Neuronal stem cell (in vitro differentiated cells): ENCODE measurements at regions not wholly inside any gene's neighbourhood (a gene's known extent, or its start where the extent isn't known, plus 50 kb on each side); places are given as distances from the start of the nearest gene placed in this dataset.

ENCODE experiments used
- DNase-seq: peaks from one replicate; pipeline ENCODE4 v3.0.0-alpha.2; 2013; ENCODE audit warnings: low spot score
- H2AFZ ChIP-seq: one replicate; pipeline ENCODE4 v1.6.1; 2013; ENCODE audit warnings: mild to moderate bottlenecking, low read length, inconsistent platforms
- H2AK5ac ChIP-seq: 2 replicates; pipeline ENCODE4 v1.6.1; 2013; ENCODE audit warnings: low read depth, mild to moderate bottlenecking, inconsistent platforms, low read length, moderate library complexity, mixed read lengths
- H2BK120ac ChIP-seq: 2 replicates; pipeline ENCODE4 v1.6.1; 2013; ENCODE audit warnings: low read depth, mild to moderate bottlenecking, inconsistent platforms, low read length, moderate library complexity, mixed read lengths
- H2BK12ac ChIP-seq: one replicate; pipeline ENCODE4 v1.6.1; 2013; ENCODE audit warnings: low read length, inconsistent platforms
- H2BK15ac ChIP-seq: 2 replicates; pipeline ENCODE4 v1.6.1; 2013; ENCODE audit warnings: mild to moderate bottlenecking, low read length, inconsistent platforms, mixed read lengths
- H2BK5ac ChIP-seq: one replicate; pipeline ENCODE4 v1.6.1; 2013; ENCODE audit warnings: inconsistent platforms, mild to moderate bottlenecking, low read length, moderate library complexity
- H3K14ac ChIP-seq: one replicate; pipeline ENCODE4 v1.6.1; 2013; ENCODE audit warnings: low read length, inconsistent platforms
- H3K18ac ChIP-seq: 2 replicates; pipeline ENCODE4 v1.6.1; 2013; ENCODE audit warnings: low read length, inconsistent platforms
- H3K23ac ChIP-seq: 2 replicates; pipeline ENCODE4 v1.6.1; 2013; ENCODE audit warnings: low read depth, mild to moderate bottlenecking, mixed read lengths, low read length, inconsistent platforms; ENCODE audit not compliant: poor library complexity
- H3K27ac ChIP-seq: replicated peaks from 3 replicates; pipeline ENCODE4 v1.5.1; 2013; ENCODE audit warnings: low read length, inconsistent platforms
- H3K27me3 ChIP-seq, 3 experiments: 2 replicates each; pipeline ENCODE4 v1.6.1; 2013; ENCODE audit warnings: low read length in 3 of 3, mild to moderate bottlenecking in 2 of 3, inconsistent platforms in 1 of 3, low read depth in 1 of 3, mixed read lengths in 1 of 3, moderate library complexity in 1 of 3; ENCODE audit not compliant: control insufficient read depth in 3 of 3, insufficient read depth in 3 of 3
- H3K36me3 ChIP-seq, 2 donors: replicated peaks in 1 of 2; 2 replicates each; pipeline ENCODE4 v1.6.1; 2013; ENCODE audit warnings: low read length in 2 of 2; ENCODE audit not compliant: control insufficient read depth in 2 of 2, insufficient read depth in 2 of 2
- H3K4ac ChIP-seq: 2 replicates; pipeline ENCODE4 v1.6.1; 2013; ENCODE audit warnings: inconsistent platforms, mild to moderate bottlenecking, low read length, moderate library complexity
- H3K4me1 ChIP-seq, 2 donors: 1 replicate in 1 of 2; 2 replicates in 1 of 2; pipeline ENCODE4 v1.6.1; 2013; ENCODE audit warnings: low read length in 2 of 2, low read depth in 1 of 2; ENCODE audit not compliant: control insufficient read depth in 2 of 2, insufficient read depth in 1 of 2
- H3K4me2 ChIP-seq: one replicate; pipeline ENCODE4 v1.6.1; 2013; ENCODE audit warnings: mild to moderate bottlenecking, low read length, inconsistent platforms; ENCODE audit not compliant: insufficient read depth, poor library complexity, severe bottlenecking
- H3K4me3 ChIP-seq, 2 donors: 2 replicates each; pipeline ENCODE4 v1.5.1; 2013; ENCODE audit warnings: low read length in 2 of 2, mild to moderate bottlenecking in 2 of 2, inconsistent platforms in 1 of 2, moderate library complexity in 1 of 2
- H3K79me1 ChIP-seq: one replicate; pipeline ENCODE4 v1.6.1; 2013; ENCODE audit warnings: low read depth, mild to moderate bottlenecking, inconsistent platforms, low read length, moderate library complexity
- H3K9ac ChIP-seq: one replicate; pipeline ENCODE4 v1.6.1; 2013; ENCODE audit warnings: mild to moderate bottlenecking, low read depth, low read length, inconsistent platforms; ENCODE audit not compliant: poor library complexity
- H3K9me3 ChIP-seq, 2 donors: replicated peaks in 1 of 2; 2 replicates each; pipeline versions ENCODE3 to v1.6.1; 2013; ENCODE audit warnings: low read length in 2 of 2, mild to moderate bottlenecking in 2 of 2, inconsistent platforms in 1 of 2, low read depth in 1 of 2, mixed read lengths in 1 of 2, moderate library complexity in 1 of 2; ENCODE audit not compliant: control insufficient read depth in 2 of 2, insufficient read depth in 1 of 2
- H4K8ac ChIP-seq: one replicate; pipeline ENCODE4 v1.6.1; 2013; ENCODE audit warnings: low read depth, mild to moderate bottlenecking, inconsistent platforms, low read length, moderate library complexity
- H4K91ac ChIP-seq: one replicate; pipeline ENCODE4 v1.6.1; 2013; ENCODE audit warnings: low read length, low read depth, mild to moderate bottlenecking, inconsistent platforms; ENCODE audit not compliant: poor library complexity
- WGBS, 2 donors: extraction: QIAGEN DNeasy Blood & Tissue Kit; methylation state at CpG; one replicate each; pipeline ENCODE4 v1.1.7; 2013; ENCODE audit warnings: missing lambda C conversion rate in 2 of 2, mixed read lengths in 1 of 2; ENCODE audit not compliant: insufficient read length in 2 of 2, insufficient replicate concordance in 1 of 2; ENCODE audit errors: extremely low coverage in 2 of 2; 5-methylcytosine and 5-hydroxymethylcytosine counted together

- Histone ChIP-seq H3K9me3 (no peaks in the 10 kb centered on the region), H3K79me1 (no peaks in the 10 kb centered on the region), H4K91ac (no peak overlapping the region), H3K36me3 (no peaks in the 10 kb centered on the region), H3K4ac (no peak overlapping the region), H3K27ac (no peak overlapping the region), H2BK5ac (no peak overlapping the region), H4K8ac (no peak overlapping the region), H3K23ac (no peak overlapping the region), H3K4me1 (peaks cover 4 to 29% of the 10 kb centered on the region in 2 donors), H3K4me3 (no peak overlapping the region), H2BK12ac (no peak overlapping the region), H3K9ac (no peak overlapping the region), H3K4me2 (no peak overlapping the region), H2AK5ac (no peak overlapping the region), H3K14ac (no peak overlapping the region), H2AFZ (no peak overlapping the region), H2BK15ac (no peak overlapping the region), H2BK120ac (no peak overlapping the region), H3K18ac (no peak overlapping the region), H3K27me3 (no peaks in the 10 kb centered on the region)
- DNase-seq = no peak
- WGBS, 2 donors = no CpG with 5 or more reads among the region's 2 CpGs
Measured at GRCh38 chr3:147941969-147942368, 532.8 kb downstream of the ZIC1 start.

DNA sequence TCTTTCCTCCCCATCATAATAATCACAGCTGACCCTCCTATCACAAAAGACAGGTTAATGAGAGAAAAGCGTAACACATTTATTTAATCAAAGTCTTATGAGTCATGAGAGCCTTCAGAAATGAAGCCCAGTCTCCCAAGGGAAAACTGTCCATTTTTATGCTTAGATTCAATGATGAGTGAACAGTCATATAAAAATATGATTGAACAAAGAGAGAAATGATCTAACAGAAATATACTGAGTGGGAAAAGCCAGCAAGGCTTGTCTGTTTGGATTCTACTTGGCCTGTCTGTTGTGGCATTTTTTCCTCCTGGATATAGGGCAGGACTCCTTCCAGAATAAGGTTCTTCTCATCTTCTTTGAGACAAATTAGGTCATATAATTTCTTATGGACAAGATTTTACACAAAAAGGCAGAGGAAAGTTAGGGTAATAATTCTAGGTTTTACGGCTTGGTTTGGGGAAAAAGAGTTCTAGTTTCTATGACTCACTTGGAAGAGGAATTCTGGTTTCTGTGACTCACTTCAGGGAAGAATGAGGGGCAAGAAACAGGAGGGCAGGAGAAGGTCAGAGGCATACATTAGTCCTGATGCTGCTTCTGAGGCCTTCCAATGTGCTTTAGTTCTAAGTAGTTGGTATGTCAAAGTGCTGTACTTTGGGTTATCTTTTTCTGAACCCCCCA lies 534.2 kb downstream of the ZIC1 start:
- Histone ChIP-seq H2BK5ac (no peak overlapping the region), H3K27me3 (no peaks in the 10 kb centered on the region), H3K36me3 (no peaks in the 10 kb centered on the region), H3K23ac (no peak overlapping the region), H3K4me3 (no peak overlapping the region), H3K79me1 (no peaks in the 10 kb centered on the region), H3K14ac (no peak overlapping the region), H2AK5ac (no peak overlapping the region), H4K8ac (no peak overlapping the region), H3K9me3 (no peaks in the 10 kb centered on the region), H4K91ac (no peak overlapping the region), H2AFZ (peak overlapping the region; percentile 43), H2BK12ac (no peak overlapping the region), H3K18ac (no peak overlapping the region), H3K27ac (no peak overlapping the region), H3K4ac (no peak overlapping the region), H3K4me2 (peak overlapping the region; percentile 18), H3K9ac (no peak overlapping the region), H2BK120ac (no peak overlapping the region), H2BK15ac (no peak overlapping the region), H3K4me1 (peaks cover 4 to 29% of the 10 kb centered on the region in 2 donors)
- WGBS, 2 donors = no CpG with 5 or more reads among the region's 2 CpGs
- DNase-seq = no peak

- Histone ChIP-seq H2AFZ (peak overlapping the region; percentile 81), H3K27ac (peak overlapping the region; percentile 18), H3K9ac (no peak overlapping the region), H3K79me1 (no peaks in the 10 kb centered on the region), H2BK120ac (no peak overlapping the region), H2BK12ac (no peak overlapping the region), H4K8ac (no peak overlapping the region), H3K4me3 (no peak overlapping the region), H3K36me3 (no peaks in the 10 kb centered on the region), H3K4me2 (no peak overlapping the region), H3K4ac (no peak overlapping the region), H3K23ac (no peak overlapping the region), H2AK5ac (no peak overlapping the region), H3K14ac (no peak overlapping the region), H2BK5ac (no peak overlapping the region), H3K18ac (no peak overlapping the region), H2BK15ac (no peak overlapping the region), H4K91ac (no peak overlapping the region), H3K4me1 (peaks cover 3 to 12% of the 10 kb centered on the region in 2 donors), H3K27me3 (no peaks in the 10 kb centered on the region), H3K9me3 (no peaks in the 10 kb centered on the region)
- DNase-seq = no peak
- no CpG with 5 or more reads among the region's 4 CpGs for WGBS, 2 donors
Measured at GRCh38 chr3:147945968-147946519, 536.9 kb downstream of the ZIC1 start.

- H3K79me1 ChIP-seq = no peaks in the 10 kb centered on the region
- no peak overlapping the region for H2BK5ac ChIP-seq
- no peak overlapping the region for H3K9ac ChIP-seq
- no peaks in the 10 kb centered on the region for H3K36me3 ChIP-seq
- no peak overlapping the region for H2BK15ac ChIP-seq
- no peak overlapping the region for H3K14ac ChIP-seq
- no peak overlapping the region for H3K23ac ChIP-seq
- H2BK12ac ChIP-seq = no peak overlapping the region
- H3K9me3 ChIP-seq = peaks cover 0 to 8% of the 10 kb centered on the region in 2 donors
- H3K4ac ChIP-seq = no peak overlapping the region
- no peaks in the 10 kb centered on the region for H3K4me1 ChIP-seq
- H3K27ac ChIP-seq = no peak overlapping the region
- H4K91ac ChIP-seq = no peak overlapping the region
- H2AK5ac ChIP-seq = no peak overlapping the region
- no CpG with 5 or more reads among the region's 1 CpG for WGBS, 2 donors
- H4K8ac ChIP-seq = no peak overlapping the region
- H3K18ac ChIP-seq = no peak overlapping the region
- H3K4me3 ChIP-seq = no peak overlapping the region
- no peak overlapping the region for H2AFZ ChIP-seq
- no peak overlapping the region for H3K4me2 ChIP-seq
- no peak overlapping the region for H2BK120ac ChIP-seq
- no peak for DNase-seq
- no peaks in the 10 kb centered on the region for H3K27me3 ChIP-seq
Measured at GRCh38 chr3:147956615-147957014, 547.5 kb downstream of the ZIC1 start.
